Erythroblast (primary cell): ENCODE measurements at regions not wholly inside any gene's neighbourhood (a gene's known extent, or its start where the extent isn't known, plus 50 kb on each side); places are given as distances from the start of the nearest gene placed in this dataset.

Experiments used
- GATA1 ChIP-seq: IDR thresholded peaks from 2 replicates; pipeline ENCODE4 v1.6.1; 2011; ENCODE audit warnings: low read depth, mild to moderate bottlenecking, control low read depth, low read length, moderate library complexity
- POLR2A ChIP-seq: IDR thresholded peaks from 2 replicates; pipeline ENCODE4 v1.6.1; 2011; ENCODE audit warnings: mild to moderate bottlenecking, low read length

DNA sequence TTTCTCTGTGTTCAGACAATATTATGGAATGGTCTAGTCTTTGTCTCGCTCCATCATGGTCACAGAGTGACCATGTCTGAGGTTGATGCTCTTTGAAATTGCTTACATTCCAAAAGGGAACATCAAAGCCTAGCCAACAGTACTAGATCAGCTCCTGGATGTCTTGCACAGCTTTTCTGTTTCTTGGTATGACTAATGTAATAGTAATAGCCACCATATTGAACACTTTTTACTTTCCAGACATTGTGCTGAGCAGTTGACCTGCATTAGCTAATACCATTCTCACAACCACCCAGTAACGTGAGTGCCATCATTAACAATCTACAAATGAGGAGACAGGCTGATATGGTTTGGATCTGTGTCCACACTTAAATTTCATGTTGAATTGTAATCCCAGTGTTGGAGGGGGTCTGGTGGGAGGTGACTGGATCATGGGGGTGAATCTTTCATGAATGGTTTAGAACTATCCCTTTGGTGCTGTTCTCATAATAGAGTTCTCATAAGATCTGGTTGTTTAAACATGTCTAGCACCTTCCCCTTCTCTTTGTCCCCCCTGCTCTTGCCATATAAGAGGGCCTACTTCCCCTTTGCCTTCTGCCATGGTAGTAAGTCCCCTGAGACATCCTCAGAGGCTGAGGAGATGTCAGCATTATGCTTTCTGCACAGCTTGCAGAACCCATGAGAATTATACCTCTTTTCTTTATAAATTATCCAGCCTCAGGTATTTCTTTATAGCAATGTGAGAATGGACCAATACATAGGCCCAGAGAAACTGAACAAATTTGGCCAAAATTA, 577.5 kb upstream of the CLINT1 start:
- TF ChIP-seq POLR2A (no peak), GATA1 (no peak)
